ENCODE measurements at regions not wholly inside any gene's neighbourhood (a gene's known extent, or its start where the extent isn't known, plus 50 kb on each side); places are given as distances from the start of the nearest gene placed in this dataset.

DNA sequence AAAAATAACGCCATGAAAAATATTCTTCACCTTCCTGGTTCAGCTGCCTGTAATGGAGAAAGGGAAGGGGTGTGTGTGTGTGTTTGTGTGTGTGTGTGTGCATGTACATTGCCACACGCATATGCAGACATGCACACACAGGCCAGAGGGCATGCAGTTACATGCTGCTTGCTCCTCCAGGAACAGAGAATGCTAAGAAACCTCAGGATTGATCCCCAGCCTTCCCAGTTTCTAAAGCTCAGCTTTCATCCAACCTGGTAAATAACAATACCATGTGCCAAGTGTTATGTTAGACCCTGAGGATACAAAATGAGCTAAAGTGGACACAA, 241.7 kb downstream of the SPTSSA start:
- CTCF ChIA-PET = no interaction called here
- TF ChIP-seq, protein P1, sequence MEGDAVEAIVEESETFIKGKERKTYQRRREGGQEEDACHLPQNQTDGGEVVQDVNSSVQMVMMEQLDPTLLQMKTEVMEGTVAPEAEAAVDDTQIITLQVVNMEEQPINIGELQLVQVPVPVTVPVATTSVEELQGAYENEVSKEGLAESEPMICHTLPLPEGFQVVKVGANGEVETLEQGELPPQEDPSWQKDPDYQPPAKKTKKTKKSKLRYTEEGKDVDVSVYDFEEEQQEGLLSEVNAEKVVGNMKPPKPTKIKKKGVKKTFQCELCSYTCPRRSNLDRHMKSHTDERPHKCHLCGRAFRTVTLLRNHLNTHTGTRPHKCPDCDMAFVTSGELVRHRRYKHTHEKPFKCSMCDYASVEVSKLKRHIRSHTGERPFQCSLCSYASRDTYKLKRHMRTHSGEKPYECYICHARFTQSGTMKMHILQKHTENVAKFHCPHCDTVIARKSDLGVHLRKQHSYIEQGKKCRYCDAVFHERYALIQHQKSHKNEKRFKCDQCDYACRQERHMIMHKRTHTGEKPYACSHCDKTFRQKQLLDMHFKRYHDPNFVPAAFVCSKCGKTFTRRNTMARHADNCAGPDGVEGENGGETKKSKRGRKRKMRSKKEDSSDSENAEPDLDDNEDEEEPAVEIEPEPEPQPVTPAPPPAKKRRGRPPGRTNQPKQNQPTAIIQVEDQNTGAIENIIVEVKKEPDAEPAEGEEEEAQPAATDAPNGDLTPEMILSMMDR (IDR thresholded peaks at IDR 0.05) = no peak
- no peak overlapping the region for H3K27ac Mint-ChIP-seq

DNA sequence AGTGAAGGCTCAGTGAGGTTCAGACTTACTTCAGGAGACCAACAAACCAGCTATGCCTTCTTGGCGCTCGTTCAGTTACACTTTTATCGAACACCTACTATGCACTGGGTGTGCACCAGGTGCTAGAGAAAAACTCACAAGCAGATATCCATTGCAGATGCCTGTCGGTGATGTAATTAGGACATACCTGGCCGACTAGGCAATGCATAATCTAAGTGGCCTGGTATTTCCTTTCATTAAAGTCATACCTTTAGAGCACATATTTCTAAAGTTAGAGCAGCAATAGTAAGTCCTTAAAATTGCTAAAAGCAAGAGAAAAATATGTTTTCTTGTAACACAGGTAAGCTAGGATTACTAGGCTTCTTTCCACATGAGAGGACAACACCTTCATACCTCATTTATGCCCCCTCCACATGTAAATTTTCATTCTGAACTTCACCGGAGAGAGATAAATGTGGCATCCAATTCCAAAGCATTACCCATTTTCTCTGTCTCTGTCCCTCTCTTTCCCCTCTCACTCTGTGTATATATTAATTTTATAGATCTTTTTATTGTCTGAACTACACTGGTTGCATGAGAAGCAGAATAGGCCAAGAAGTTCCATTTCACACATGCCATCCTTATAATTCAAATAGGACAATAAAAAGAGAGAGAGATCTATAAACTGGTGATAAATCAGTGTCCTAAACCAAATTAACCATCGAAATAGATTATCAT, 242.2 kb downstream of the SPTSSA start:
- intact Hi-C loops (cut with DNase I, micrococcal nuclease) = no loop called here
- ATAC-seq (ENCODE audit: poor library complexity) = no peak

More for the DNA sequence above, 241.7 kb downstream of the SPTSSA start:
- DNase-seq (no peak), ATAC-seq (ENCODE audit: poor library complexity) (no peak)
- Histone ChIP-seq H3K4me1 (ENCODE audit: insufficient read depth, low read length) (no peaks in the 10 kb centered on the region), H3K27me3 (ENCODE audit: control insufficient read depth in 1 of 2, insufficient read depth in 2 of 2, low read length in 2 of 2) (no peaks in the 10 kb centered on the region), H3K27ac (ENCODE audit: low read depth in 1 of 2, low read length in 2 of 2) (no peak overlapping the region), H3K36me3 (ENCODE audit: insufficient read depth, low read length) (no peaks in the 10 kb centered on the region), H3K9me3 (ENCODE audit: control insufficient read depth in 1 of 2, insufficient read depth in 1 of 2, low read length in 2 of 2) (no peaks in the 10 kb centered on the region), H3K4me3 (ENCODE audit: low read length) (no peak overlapping the region)
- H3K36me3 Mint-ChIP-seq (ENCODE audit: low read depth) = no peaks in the 10 kb centered on the region
- H3K4me3 Mint-ChIP-seq = no peak overlapping the region
- intact Hi-C loops (cut with DNase I, micrococcal nuclease) = no loop called here
- POLR2A ChIA-PET = no interaction called here
- no peaks in the 10 kb centered on the region for H3K27me3 Mint-ChIP-seq
- H3K9me3 Mint-ChIP-seq = no peaks in the 10 kb centered on the region
- H3K4me1 Mint-ChIP-seq (ENCODE audit: low read depth) = no peaks in the 10 kb centered on the region

DNA sequence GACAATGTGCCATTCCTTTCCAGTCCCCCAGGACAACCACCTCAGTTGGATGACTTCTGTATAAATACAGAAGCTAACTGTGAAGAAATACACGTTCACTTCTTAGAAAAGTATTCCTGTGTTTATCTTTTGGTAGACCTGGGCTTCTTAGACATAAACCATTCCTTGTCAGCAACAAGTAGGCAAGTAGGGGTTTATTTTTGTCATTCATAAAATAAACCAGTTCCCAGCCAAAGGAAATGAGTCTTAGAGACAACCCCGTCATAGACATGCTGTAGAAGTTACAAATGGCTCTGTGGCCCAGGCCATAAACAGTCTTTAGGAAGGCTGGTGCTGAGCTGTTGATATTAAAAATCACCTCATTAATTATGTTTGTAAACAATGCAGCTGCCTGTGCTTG, 243.2 kb downstream of the SPTSSA start:
- H3K4me3 Mint-ChIP-seq = no peak overlapping the region
- TF ChIP-seq, protein P1 (IDR thresholded peaks at IDR 0.05) = no peak
- ATAC-seq (ENCODE audit: poor library complexity) = no peak
- Histone ChIP-seq H3K27me3 (ENCODE audit: control insufficient read depth in 1 of 2, insufficient read depth in 2 of 2, low read length in 2 of 2) (no peaks in the 10 kb centered on the region), H3K4me1 (ENCODE audit: insufficient read depth, low read length) (no peaks in the 10 kb centered on the region), H3K9me3 (ENCODE audit: control insufficient read depth in 1 of 2, insufficient read depth in 1 of 2, low read length in 2 of 2) (no peaks in the 10 kb centered on the region), H3K4me3 (ENCODE audit: low read length) (no peak overlapping the region), H3K27ac (ENCODE audit: low read depth in 1 of 2, low read length in 2 of 2) (no peak overlapping the region), H3K36me3 (ENCODE audit: insufficient read depth, low read length) (no peaks in the 10 kb centered on the region)
- ChIA-PET CTCF (no interaction called here), POLR2A (no interaction called here)
- intact Hi-C loops (cut with DNase I, micrococcal nuclease) = no loop called here
- H3K4me1 Mint-ChIP-seq (ENCODE audit: low read depth) = no peaks in the 10 kb centered on the region
- DNase-seq = no peak
- H3K36me3 Mint-ChIP-seq (ENCODE audit: low read depth) = no peaks in the 10 kb centered on the region
- H3K27ac Mint-ChIP-seq = no peak overlapping the region
- H3K27me3 Mint-ChIP-seq = no peaks in the 10 kb centered on the region
- no peaks in the 10 kb centered on the region for H3K9me3 Mint-ChIP-seq

More for the DNA sequence above, 242.2 kb downstream of the SPTSSA start:
- H3K27me3 ChIP-seq (ENCODE audit: control insufficient read depth in 1 of 2, insufficient read depth in 2 of 2, low read length in 2 of 2) = no peaks in the 10 kb centered on the region
- ChIA-PET POLR2A (no interaction called here), CTCF (no interaction called here)
- Mint-ChIP-seq H3K36me3 (ENCODE audit: low read depth) (no peaks in the 10 kb centered on the region), H3K27ac (no peak overlapping the region), H3K27me3 (no peaks in the 10 kb centered on the region), H3K9me3 (no peaks in the 10 kb centered on the region), H3K4me3 (no peak overlapping the region), H3K4me1 (ENCODE audit: low read depth) (no peaks in the 10 kb centered on the region)
- H3K4me1 ChIP-seq (ENCODE audit: insufficient read depth, low read length) = no peaks in the 10 kb centered on the region
- no peak for DNase-seq
- no peaks in the 10 kb centered on the region for H3K36me3 ChIP-seq (ENCODE audit: insufficient read depth, low read length)
- H3K27ac ChIP-seq (ENCODE audit: low read depth in 1 of 2, low read length in 2 of 2) = no peak overlapping the region
- H3K9me3 ChIP-seq (ENCODE audit: control insufficient read depth in 1 of 2, insufficient read depth in 1 of 2, low read length in 2 of 2) = no peaks in the 10 kb centered on the region
- TF ChIP-seq, protein P1 (IDR thresholded peaks at IDR 0.05) = no peak
- no peak overlapping the region for H3K4me3 ChIP-seq (ENCODE audit: low read length)
